OCI-LY7 (cell line): ENCODE measurements at regions not wholly inside any gene's neighbourhood (a gene's known extent, or its start where the extent isn't known, plus 50 kb on each side); places are given as distances from the start of the nearest gene placed in this dataset.

ENCODE experiments used
- CTCF ChIP-seq: fragments of 200-600 bp; sonication (generic); conservative IDR thresholded peaks from 2 replicates; pipeline ENCODE4 v1.5.1; 2014; ENCODE audit warnings: mild to moderate bottlenecking, antibody characterized with exemption, low read length, moderate library complexity, mixed read lengths
- EZH2phosphoT487 ChIP-seq: fragments of 200-600 bp; sonication (generic); IDR thresholded peaks from 2 replicates; pipeline ENCODE4 v1.6.1; 2018; ENCODE audit warnings: low read depth, borderline replicate concordance, mild to moderate bottlenecking, mixed run types, antibody characterized with exemption, low read length, moderate library complexity, mixed read lengths

GRCh38 chr1:72848997-72849396 is 566.7 kb upstream of the NEGR1 start:
- TF ChIP-seq CTCF (no peak), EZH2phosphoT487 (no peak)
